Neural progenitor cell (in vitro differentiated cells): ENCODE measurements at regions not wholly inside any gene's neighbourhood (a gene's known extent, or its start where the extent isn't known, plus 50 kb on each side); places are given as distances from the start of the nearest gene placed in this dataset.

Experiments used
- DNase-seq: peaks from one replicate; pipeline ENCODE4 v3.0.0-alpha.2; 2016; ENCODE audit warnings: low spot score
- H2AFZ ChIP-seq: fragments of 200-600 bp; sonication (generic); replicated peaks from 2 replicates; pipeline ENCODE4 v1.6.1; 2016; ENCODE audit warnings: antibody characterized with exemption
- H3F3A ChIP-seq: fragments of 200-600 bp; sonication (generic); 2 replicates; pipeline ENCODE4 v1.6.1; 2016; ENCODE audit warnings: antibody characterized with exemption, low read depth
- H3K27ac ChIP-seq: fragments of 200-600 bp; sonication (generic); 2 replicates; pipeline ENCODE4 v1.5.1; 2016; ENCODE audit warnings: mild to moderate bottlenecking
- H3K27me3 ChIP-seq: fragments of 200-600 bp; sonication (generic); 2 replicates; pipeline ENCODE4 v1.6.1; 2016; ENCODE audit warnings: mild to moderate bottlenecking, moderate library complexity
- H3K36me3 ChIP-seq: fragments of 200-600 bp; sonication (generic); 2 replicates; pipeline ENCODE4 v1.5.1; 2016
- H3K4me1 ChIP-seq: fragments of 200-600 bp; sonication (generic); 2 replicates; pipeline ENCODE4 v1.6.1; 2016; ENCODE audit warnings: mixed run types
- H3K4me2 ChIP-seq: fragments of 200-600 bp; sonication (generic); 2 replicates; pipeline ENCODE4 v1.6.1; 2016
- H3K4me3 ChIP-seq: fragments of 200-600 bp; sonication (generic); 2 replicates; pipeline ENCODE4 v1.5.1; 2016
- H3K79me2 ChIP-seq: fragments of 200-600 bp; sonication (generic); 2 replicates; pipeline ENCODE4 v1.6.1; 2016; ENCODE audit warnings: low read depth
- H3K9ac ChIP-seq: fragments of 200-600 bp; sonication (generic); 2 replicates; pipeline ENCODE4 v1.6.1; 2016
- H3K9me3 ChIP-seq: fragments of 200-600 bp; sonication (generic); 2 replicates; pipeline ENCODE4 v1.5.1; 2016; ENCODE audit warnings: low read depth
- H4K20me1 ChIP-seq: fragments of 200-600 bp; sonication (generic); 2 replicates; pipeline ENCODE4 v1.6.1; 2016; ENCODE audit warnings: low read depth
- H3K27ac Mint-ChIP-seq: 3 replicates; pipeline ENCODE4 v1.8.0; 2021; ENCODE audit warnings: mixed read lengths
- H3K27me3 Mint-ChIP-seq: 2 replicates; pipeline ENCODE4 v1.8.0; 2022; ENCODE audit warnings: low read depth, mild to moderate bottlenecking, inconsistent platforms, moderate library complexity, mixed read lengths; ENCODE audit not compliant: insufficient read depth
- H3K36me3 Mint-ChIP-seq: 3 replicates; pipeline ENCODE4 v1.8.0; 2021; ENCODE audit warnings: mixed read lengths
- H3K4me1 Mint-ChIP-seq: 3 replicates; pipeline ENCODE4 v1.8.0; 2021; ENCODE audit warnings: mixed read lengths
- H3K4me3 Mint-ChIP-seq: 3 replicates; pipeline ENCODE4 v1.8.0; 2021; ENCODE audit warnings: mild to moderate bottlenecking, moderate library complexity, mixed read lengths
- H3K9me3 Mint-ChIP-seq: 3 replicates; pipeline ENCODE4 v1.8.0; 2020; ENCODE audit warnings: mixed read lengths
- EZH2 ChIP-seq: fragments of 200-600 bp; sonication (generic); IDR thresholded peaks from 2 replicates; pipeline ENCODE4 v1.6.1; 2017; ENCODE audit warnings: antibody characterized with exemption, mild to moderate bottlenecking, moderate library complexity
- EZH2phosphoT487 ChIP-seq: fragments of 200-600 bp; sonication (generic); IDR thresholded peaks from 2 replicates; pipeline ENCODE4 v1.6.1; 2017; ENCODE audit warnings: antibody characterized with exemption
- TF ChIP-seq, protein P1 (sequence below): fragments of 200-600 bp; sonication (generic); IDR thresholded peaks from 2 replicates; pipeline ENCODE4 v1.5.1; 2017; ENCODE audit warnings: antibody characterized with exemption, mild to moderate bottlenecking

DNA sequence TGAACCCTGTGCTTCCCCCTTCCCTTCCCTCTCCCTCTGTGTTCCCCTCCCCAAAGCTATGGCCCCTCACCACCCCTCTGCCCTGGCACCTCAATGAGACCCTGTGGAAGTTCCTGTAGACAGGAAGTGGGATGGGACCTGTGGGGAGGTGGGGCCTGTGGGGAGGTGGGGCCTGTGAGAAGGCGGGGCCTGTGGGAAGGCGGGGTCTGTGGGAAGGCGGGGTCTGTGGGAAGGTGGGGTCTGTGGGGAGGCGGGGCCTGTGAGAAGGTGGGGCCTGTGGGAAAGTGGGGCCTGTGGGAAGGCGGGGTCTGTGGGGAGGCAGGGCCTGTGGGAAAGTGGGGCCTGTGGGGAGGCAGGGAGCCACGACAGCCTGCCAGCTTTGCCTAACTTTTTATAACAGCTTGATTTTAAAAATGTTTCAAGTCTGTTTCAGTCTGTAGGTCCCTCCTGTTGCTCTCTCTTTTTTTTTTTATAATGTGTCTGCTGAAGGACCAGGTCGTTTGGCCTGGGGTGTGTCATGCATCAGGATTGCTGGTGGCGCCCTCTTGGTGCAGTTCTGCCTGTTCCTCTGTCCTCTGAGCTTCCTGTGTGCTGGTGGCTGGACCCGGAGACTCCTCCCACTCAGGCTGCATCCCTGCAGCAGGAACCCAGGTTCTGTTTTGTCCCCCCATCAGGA lies 70.5 kb upstream of the SLCO4A1 start:
- Mint-ChIP-seq H3K4me3 (no peak overlapping the region), H3K36me3 (no peaks in the 10 kb centered on the region), H3K27ac (no peak overlapping the region), H3K4me1 (peaks cover 17% of the 10 kb centered on the region), H3K27me3 (peaks cover 25% of the 10 kb centered on the region), H3K9me3 (no peaks in the 10 kb centered on the region)
- Histone ChIP-seq H3K27ac (no peak overlapping the region), H3K4me1 (no peaks in the 10 kb centered on the region), H3K27me3 (peaks cover 17% of the 10 kb centered on the region), H3K79me2 (no peaks in the 10 kb centered on the region), H3K4me3 (no peak overlapping the region), H3F3A (peaks cover 3% of the 10 kb centered on the region), H3K9me3 (no peaks in the 10 kb centered on the region), H3K9ac (no peak overlapping the region), H3K36me3 (no peaks in the 10 kb centered on the region), H4K20me1 (peaks cover 13% of the 10 kb centered on the region), H2AFZ (no peak overlapping the region), H3K4me2 (no peak overlapping the region)
- TF ChIP-seq, protein P1, sequence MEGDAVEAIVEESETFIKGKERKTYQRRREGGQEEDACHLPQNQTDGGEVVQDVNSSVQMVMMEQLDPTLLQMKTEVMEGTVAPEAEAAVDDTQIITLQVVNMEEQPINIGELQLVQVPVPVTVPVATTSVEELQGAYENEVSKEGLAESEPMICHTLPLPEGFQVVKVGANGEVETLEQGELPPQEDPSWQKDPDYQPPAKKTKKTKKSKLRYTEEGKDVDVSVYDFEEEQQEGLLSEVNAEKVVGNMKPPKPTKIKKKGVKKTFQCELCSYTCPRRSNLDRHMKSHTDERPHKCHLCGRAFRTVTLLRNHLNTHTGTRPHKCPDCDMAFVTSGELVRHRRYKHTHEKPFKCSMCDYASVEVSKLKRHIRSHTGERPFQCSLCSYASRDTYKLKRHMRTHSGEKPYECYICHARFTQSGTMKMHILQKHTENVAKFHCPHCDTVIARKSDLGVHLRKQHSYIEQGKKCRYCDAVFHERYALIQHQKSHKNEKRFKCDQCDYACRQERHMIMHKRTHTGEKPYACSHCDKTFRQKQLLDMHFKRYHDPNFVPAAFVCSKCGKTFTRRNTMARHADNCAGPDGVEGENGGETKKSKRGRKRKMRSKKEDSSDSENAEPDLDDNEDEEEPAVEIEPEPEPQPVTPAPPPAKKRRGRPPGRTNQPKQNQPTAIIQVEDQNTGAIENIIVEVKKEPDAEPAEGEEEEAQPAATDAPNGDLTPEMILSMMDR, result peak; percentile 13
- TF ChIP-seq EZH2phosphoT487, result no peak
- DNase-seq, result no peak

DNA sequence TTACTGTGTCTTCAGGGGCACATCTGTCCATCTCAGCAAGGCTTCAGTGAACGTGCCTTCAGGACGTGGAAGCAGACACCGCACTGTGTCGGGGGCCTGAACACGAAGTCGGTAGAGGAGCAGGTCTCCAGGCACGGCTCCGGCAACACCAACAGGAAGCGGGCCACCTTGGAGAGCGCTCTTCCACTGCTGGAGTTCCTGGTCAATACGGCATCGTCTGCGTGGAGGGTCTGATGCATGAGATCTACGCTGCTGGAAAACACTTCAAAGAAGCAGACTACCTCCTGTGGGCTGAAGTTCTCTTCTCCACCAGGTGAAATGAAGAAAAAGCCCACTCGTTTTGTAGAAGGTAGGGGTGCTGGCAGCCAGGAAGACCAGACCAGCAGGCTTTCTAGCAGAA lies 69.3 kb upstream of the SLCO4A1 start:
- H2AFZ ChIP-seq, result no peak overlapping the region
- peaks cover 5% of the 10 kb centered on the region for H3F3A ChIP-seq
- no peak overlapping the region for H3K9ac ChIP-seq
- peaks cover 14% of the 10 kb centered on the region for H3K4me1 Mint-ChIP-seq
- H3K4me3 Mint-ChIP-seq, result no peak overlapping the region
- H3K27me3 ChIP-seq, result peaks cover 17% of the 10 kb centered on the region
- no peak for TF ChIP-seq EZH2
- TF ChIP-seq, protein P1, result no peak
- TF ChIP-seq EZH2phosphoT487, result no peak
- H3K27ac Mint-ChIP-seq, result no peak overlapping the region
- no peaks in the 10 kb centered on the region for H3K4me1 ChIP-seq
- no peak overlapping the region for H3K4me2 ChIP-seq
- no peaks in the 10 kb centered on the region for H3K9me3 ChIP-seq
- H3K79me2 ChIP-seq, result no peaks in the 10 kb centered on the region
- peak; percentile 44 for DNase-seq
- no peaks in the 10 kb centered on the region for H3K36me3 Mint-ChIP-seq
- peaks cover 19% of the 10 kb centered on the region for H4K20me1 ChIP-seq
- no peaks in the 10 kb centered on the region for H3K36me3 ChIP-seq
- H3K4me3 ChIP-seq, result no peak overlapping the region
- H3K27ac ChIP-seq, result no peak overlapping the region
- H3K27me3 Mint-ChIP-seq, result peaks cover 23% of the 10 kb centered on the region
- no peaks in the 10 kb centered on the region for H3K9me3 Mint-ChIP-seq

DNA sequence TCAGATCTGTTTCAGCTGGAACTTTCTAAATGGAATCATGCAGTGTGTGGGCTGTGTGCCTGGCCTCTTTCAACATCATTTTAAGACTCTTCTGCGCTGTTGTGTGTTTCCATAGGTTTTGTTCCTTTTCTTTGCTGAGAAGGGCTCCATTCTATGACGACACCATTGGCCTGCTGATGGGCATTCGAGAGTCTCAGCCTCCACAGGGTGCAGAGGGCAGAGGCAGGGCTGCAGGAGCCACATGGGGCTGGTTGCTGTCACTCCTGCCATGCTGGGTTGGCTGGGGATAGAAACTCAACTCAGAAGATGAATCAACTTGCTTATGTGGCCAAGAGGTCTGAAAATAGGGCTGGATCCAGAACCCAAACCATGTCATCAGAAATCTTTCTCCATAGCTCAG lies 68.5 kb upstream of the SLCO4A1 start:
- peaks cover 5% of the 10 kb centered on the region for H3F3A ChIP-seq
- no peaks in the 10 kb centered on the region for H3K4me1 ChIP-seq
- H3K9me3 ChIP-seq, result no peaks in the 10 kb centered on the region
- Mint-ChIP-seq H3K4me3 (no peak overlapping the region), H3K36me3 (no peaks in the 10 kb centered on the region), H3K4me1 (peaks cover 14% of the 10 kb centered on the region), H3K27me3 (peaks cover 23% of the 10 kb centered on the region), H3K27ac (no peak overlapping the region), H3K9me3 (no peaks in the 10 kb centered on the region)
- H3K4me2 ChIP-seq, result no peak overlapping the region
- no peaks in the 10 kb centered on the region for H3K79me2 ChIP-seq
- H2AFZ ChIP-seq, result no peak overlapping the region
- TF ChIP-seq, protein P1, result no peak
- no peak for TF ChIP-seq EZH2
- no peak for TF ChIP-seq EZH2phosphoT487
- H4K20me1 ChIP-seq, result peaks cover 19% of the 10 kb centered on the region
- H3K27ac ChIP-seq, result no peak overlapping the region
- no peaks in the 10 kb centered on the region for H3K36me3 ChIP-seq
- no peak for DNase-seq
- H3K9ac ChIP-seq, result no peak overlapping the region
- peaks cover 17% of the 10 kb centered on the region for H3K27me3 ChIP-seq
- H3K4me3 ChIP-seq, result no peak overlapping the region
